SK-N-SH (cell line): ENCODE measurements at regions not wholly inside any gene's neighbourhood (a gene's known extent, or its start where the extent isn't known, plus 50 kb on each side); places are given as distances from the start of the nearest gene placed in this dataset.

Experiments used
- CTCF ChIP-seq: fragments of 200-600 bp; sonication (generic); IDR thresholded peaks from 2 replicates; pipeline ENCODE4 v1.6.1; 2017; ENCODE audit warnings: antibody characterized with exemption, mild to moderate bottlenecking, moderate library complexity
- ELF1 ChIP-seq: IDR thresholded peaks from 2 replicates; pipeline ENCODE4 v1.4.0; 2012
- FOXM1 ChIP-seq: IDR thresholded peaks from 2 replicates; pipeline ENCODE4 v1.4.0; 2012; ENCODE audit warnings: low read depth, mild to moderate bottlenecking
- RAD21 ChIP-seq: IDR thresholded peaks from 2 replicates; pipeline ENCODE4 v1.6.1; 2012; ENCODE audit warnings: mild to moderate bottlenecking, low read length
- REST ChIP-seq: IDR thresholded peaks from 2 replicates; pipeline ENCODE4 v1.6.1; 2012; ENCODE audit warnings: mild to moderate bottlenecking, low read depth, low read length, moderate library complexity
- TAF1 ChIP-seq: IDR thresholded peaks from 2 replicates; pipeline ENCODE4 v1.6.1; 2012; ENCODE audit warnings: low read depth, mild to moderate bottlenecking, low read length, moderate library complexity, borderline replicate concordance
- USF2 ChIP-seq: fragments of 150-350 bp; IDR thresholded peaks from 2 replicates; pipeline ENCODE4 v1.6.1; 2017; ENCODE audit warnings: antibody characterized with exemption, low read length, low read depth, borderline replicate concordance
- YY1 ChIP-seq: IDR thresholded peaks from 2 replicates; pipeline ENCODE4 v1.4.0; 2012; ENCODE audit warnings: low read depth, mild to moderate bottlenecking

GRCh38 chr12:114141921-114142564 is 175.9 kb upstream of the RBM19 start:
- TF ChIP-seq CTCF (no peak), TAF1 (no peak), YY1 (no peak), ELF1 (no peak), FOXM1 (no peak), RAD21 (no peak), REST (no peak), USF2 (no peak)
